ENCODE measurements at regions not wholly inside any gene's neighbourhood (a gene's known extent, or its start where the extent isn't known, plus 50 kb on each side); places are given as distances from the start of the nearest gene placed in this dataset.
"Not testable (repeated sequence)": the region's sequence is repeated elsewhere in the genome, so short reads cannot be mapped to it uniquely, and the experiment has no call there.

- no peak for DNase-seq
Observed at GRCh38 chr15:100720406-100720967, 118.1 kb downstream of the ASB7 start.

GRCh38 chr15:100721758-100722550 is 119.6 kb downstream of the ASB7 start:
- peak in 14 of 56 donors; percentile 6 to 52 (median 16) for DNase-seq

GRCh38 chr15:100722551-100723314 is 120.3 kb downstream of the ASB7 start:
- no peak for DNase-seq

- DNase-seq = no peak
Observed at GRCh38 chr15:100723315-100723801, 121.0 kb downstream of the ASB7 start.

GRCh38 chr15:100725121-100726069 is 123.0 kb downstream of the ASB7 start:
- DNase-seq = no peak

- no peak for DNase-seq
Observed at GRCh38 chr15:100726070-100726420, 123.7 kb downstream of the ASB7 start.

GRCh38 chr15:100726421-100727190 is 124.2 kb downstream of the ASB7 start:
- DNase-seq = no peak

- DNase-seq = no peak
Observed at GRCh38 chr15:100727291-100727851, 125.0 kb downstream of the ASB7 start.

- DNase-seq = no peak
Observed at GRCh38 chr15:100728371-100729201, 126.2 kb downstream of the ASB7 start.

- DNase-seq = no peak
Observed at GRCh38 chr15:100729461-100729860, 127.1 kb downstream of the ASB7 start.

GRCh38 chr15:100730129-100730528 is 127.7 kb downstream of the ASB7 start:
- DNase-seq = no peak

- DNase-seq = no peak
Observed at GRCh38 chr15:100730655-100731266, 128.4 kb downstream of the ASB7 start.

- DNase-seq = no peak
Observed at GRCh38 chr15:100731267-100732152, 129.1 kb downstream of the ASB7 start.

- DNase-seq = no peak
Observed at GRCh38 chr15:100732211-100733055, 130.0 kb downstream of the ASB7 start.

- DNase-seq = no peak
Observed at GRCh38 chr15:100733101-100733842, 130.9 kb downstream of the ASB7 start.

- not testable (repeated sequence) for DNase-seq
Observed at GRCh38 chr15:100733843-100734185, 131.4 kb downstream of the ASB7 start.
